Hepatocyte (in vitro differentiated cells): ENCODE measurements at regions not wholly inside any gene's neighbourhood (a gene's known extent, or its start where the extent isn't known, plus 50 kb on each side); places are given as distances from the start of the nearest gene placed in this dataset.

Experiments used
- DNase-seq: peaks from one replicate; pipeline ENCODE4 v3.0.0-alpha.2; 2016; ENCODE audit warnings: low spot score
- H2AFZ ChIP-seq: fragments of 200-600 bp; sonication (generic); 2 replicates; pipeline ENCODE4 v1.6.0; 2016; ENCODE audit warnings: antibody characterized with exemption, mild to moderate bottlenecking
- H3K27ac ChIP-seq: fragments of 200-600 bp; sonication (generic); 2 replicates; pipeline ENCODE4 v1.5.1; 2016; ENCODE audit warnings: mild to moderate bottlenecking
- H3K27me3 ChIP-seq: fragments of 200-600 bp; sonication (generic); 2 replicates; pipeline ENCODE4 v1.6.1; 2016
- H3K36me3 ChIP-seq: fragments of 200-600 bp; sonication (generic); replicated peaks from 2 replicates; pipeline ENCODE4 v1.5.1; 2016; ENCODE audit warnings: low read depth; ENCODE audit not compliant: insufficient read depth
- H3K4me1 ChIP-seq: fragments of 200-600 bp; sonication (generic); 2 replicates; pipeline ENCODE4 v1.5.1; 2016; ENCODE audit warnings: mild to moderate bottlenecking, moderate library complexity; ENCODE audit not compliant: insufficient read depth
- H3K4me2 ChIP-seq: fragments of 200-600 bp; sonication (generic); 2 replicates; pipeline ENCODE4 v1.6.0; 2016
- H3K4me3 ChIP-seq: fragments of 200-600 bp; sonication (generic); 2 replicates; pipeline ENCODE4 v1.5.1; 2016; ENCODE audit warnings: mild to moderate bottlenecking
- H3K79me2 ChIP-seq: fragments of 200-600 bp; sonication (generic); 2 replicates; pipeline ENCODE4 v1.6.0; 2017; ENCODE audit warnings: mild to moderate bottlenecking
- H3K9me2 ChIP-seq: fragments of 200-600 bp; sonication (generic); replicated peaks from 2 replicates; pipeline ENCODE4 v1.6.0; 2017; ENCODE audit warnings: mild to moderate bottlenecking; ENCODE audit not compliant: insufficient read depth
- H3K9me3 ChIP-seq: fragments of 200-600 bp; sonication (generic); 2 replicates; pipeline ENCODE4 v1.5.1; 2016; ENCODE audit warnings: low read depth, mild to moderate bottlenecking
- H4K20me1 ChIP-seq: fragments of 200-600 bp; sonication (generic); 2 replicates; pipeline ENCODE4 v1.6.0; 2016; ENCODE audit warnings: mild to moderate bottlenecking; ENCODE audit not compliant: insufficient read depth, poor library complexity, severe bottlenecking
- CTCF ChIP-seq: fragments of 200-600 bp; sonication (generic); IDR thresholded peaks from 2 replicates; pipeline ENCODE4 v1.5.1; 2016; ENCODE audit warnings: antibody characterized with exemption, mild to moderate bottlenecking; ENCODE audit not compliant: poor library complexity
- EZH2 ChIP-seq: fragments of 200-600 bp; sonication (generic); IDR thresholded peaks from 2 replicates; pipeline ENCODE4 v1.6.1; 2016; ENCODE audit warnings: antibody characterized with exemption, mild to moderate bottlenecking, borderline replicate concordance
- EZH2phosphoT487 ChIP-seq: fragments of 200-600 bp; sonication (generic); IDR thresholded peaks from one replicate; pipeline ENCODE4 v1.6.1; 2018; ENCODE audit warnings: antibody characterized with exemption, mild to moderate bottlenecking, low read depth, moderate library complexity; ENCODE audit not compliant: unreplicated experiment, severe bottlenecking
- WGBS: methylation state at CpG from one replicate; pipeline ENCODE4 v1.1.6; 2016; ENCODE audit warnings: low lambda C conversion rate; ENCODE audit errors: missing lambda C conversion rate; 5-methylcytosine and 5-hydroxymethylcytosine counted together

- TF ChIP-seq EZH2phosphoT487 = no peak
- no peak for TF ChIP-seq EZH2
- TF ChIP-seq CTCF = no peak
- Histone ChIP-seq H3K36me3 (no peaks in the 10 kb centered on the region), H3K27ac (no peak overlapping the region), H3K9me3 (no peaks in the 10 kb centered on the region), H3K4me3 (no peak overlapping the region), H4K20me1 (no peaks in the 10 kb centered on the region), H3K4me2 (no peak overlapping the region), H3K79me2 (no peaks in the 10 kb centered on the region), H2AFZ (no peak overlapping the region), H3K4me1 (no peaks in the 10 kb centered on the region), H3K27me3 (peaks cover 3% of the 10 kb centered on the region), H3K9me2 (no peaks in the 10 kb centered on the region)
- no peak for DNase-seq
- WGBS = 45% methylated on average over 2 of the region's 2 CpGs
Observed at GRCh38 chr11:122521626-122522025, 133.9 kb upstream of the UBASH3B start.

- Histone ChIP-seq H3K4me2 (no peak overlapping the region), H3K36me3 (no peaks in the 10 kb centered on the region), H3K9me3 (no peaks in the 10 kb centered on the region), H3K27me3 (peaks cover 3% of the 10 kb centered on the region), H3K4me1 (no peaks in the 10 kb centered on the region), H3K79me2 (no peaks in the 10 kb centered on the region), H3K9me2 (no peaks in the 10 kb centered on the region), H3K4me3 (no peak overlapping the region), H2AFZ (no peak overlapping the region), H4K20me1 (no peaks in the 10 kb centered on the region), H3K27ac (no peak overlapping the region)
- TF ChIP-seq EZH2phosphoT487 (no peak), CTCF (no peak), EZH2 (no peak)
- WGBS = 69% methylated on average over 4 of the region's 4 CpGs
- no peak for DNase-seq
Observed at GRCh38 chr11:122517403-122518379, 137.8 kb upstream of the UBASH3B start.

- Histone ChIP-seq H3K4me1 (no peaks in the 10 kb centered on the region), H2AFZ (no peak overlapping the region), H3K27ac (no peak overlapping the region), H3K4me3 (no peak overlapping the region), H3K4me2 (no peak overlapping the region), H3K9me2 (no peaks in the 10 kb centered on the region), H3K9me3 (no peaks in the 10 kb centered on the region), H3K36me3 (no peaks in the 10 kb centered on the region), H3K79me2 (no peaks in the 10 kb centered on the region), H3K27me3 (no peaks in the 10 kb centered on the region), H4K20me1 (no peaks in the 10 kb centered on the region)
- DNase-seq = no peak
- TF ChIP-seq EZH2 (no peak), CTCF (no peak), EZH2phosphoT487 (no peak)
- WGBS = 62% methylated on average over 2 of the region's 2 CpGs
Observed at GRCh38 chr11:122516686-122517085, 138.8 kb upstream of the UBASH3B start.
